Right atrium auricular region (tissue), 2 donors: ENCODE measurements at regions not wholly inside any gene's neighbourhood (a gene's known extent, or its start where the extent isn't known, plus 50 kb on each side); places are given as distances from the start of the nearest gene placed in this dataset.

ENCODE experiments used
- DNase-seq: peaks from one replicate; pipeline ENCODE4 v3.0.0-alpha.2; 2019; ENCODE audit warnings: low spot score
- H3K27ac ChIP-seq, 2 donors: fragments of 200-600 bp; sonication (generic); 1 replicate in 1 of 2; 2 replicates in 1 of 2; pipeline ENCODE4 v1.5.1; 2016 to 2019
- H3K27me3 ChIP-seq, 2 donors: fragments of 200-600 bp; sonication (generic); one replicate each; pipeline versions ENCODE4 v1.5.1 to v1.6.0; 2017 to 2019
- H3K36me3 ChIP-seq: fragments of 200-600 bp; sonication (generic); one replicate; pipeline ENCODE4 v1.5.1; 2016
- H3K4me1 ChIP-seq, 2 donors: fragments of 200-600 bp; sonication (generic); one replicate each; pipeline versions ENCODE4 v1.5.1 to v1.6.0; 2017 to 2019
- H3K4me3 ChIP-seq, 2 donors: fragments of 200-600 bp; sonication (generic); 1 replicate in 1 of 2; 2 replicates in 1 of 2; pipeline ENCODE4 v1.5.1; 2017 to 2019; ENCODE audit warnings: mild to moderate bottlenecking in 1 of 2, moderate library complexity in 1 of 2
- H3K9me3 ChIP-seq, 2 donors: fragments of 200-600 bp; sonication (generic); one replicate each; pipeline ENCODE4 v1.5.1; 2019
- TF ChIP-seq, protein P1 (sequence below), 2 donors: fragments of 200-600 bp; sonication (generic); IDR thresholded peaks; one replicate each; pipeline ENCODE4 v1.5.1; 2019; ENCODE audit warnings: antibody characterized with exemption in 2 of 2

GRCh38 chr3:82685761-82686160, 924.3 kb upstream of the GBE1 start:
- TF ChIP-seq, protein P1, sequence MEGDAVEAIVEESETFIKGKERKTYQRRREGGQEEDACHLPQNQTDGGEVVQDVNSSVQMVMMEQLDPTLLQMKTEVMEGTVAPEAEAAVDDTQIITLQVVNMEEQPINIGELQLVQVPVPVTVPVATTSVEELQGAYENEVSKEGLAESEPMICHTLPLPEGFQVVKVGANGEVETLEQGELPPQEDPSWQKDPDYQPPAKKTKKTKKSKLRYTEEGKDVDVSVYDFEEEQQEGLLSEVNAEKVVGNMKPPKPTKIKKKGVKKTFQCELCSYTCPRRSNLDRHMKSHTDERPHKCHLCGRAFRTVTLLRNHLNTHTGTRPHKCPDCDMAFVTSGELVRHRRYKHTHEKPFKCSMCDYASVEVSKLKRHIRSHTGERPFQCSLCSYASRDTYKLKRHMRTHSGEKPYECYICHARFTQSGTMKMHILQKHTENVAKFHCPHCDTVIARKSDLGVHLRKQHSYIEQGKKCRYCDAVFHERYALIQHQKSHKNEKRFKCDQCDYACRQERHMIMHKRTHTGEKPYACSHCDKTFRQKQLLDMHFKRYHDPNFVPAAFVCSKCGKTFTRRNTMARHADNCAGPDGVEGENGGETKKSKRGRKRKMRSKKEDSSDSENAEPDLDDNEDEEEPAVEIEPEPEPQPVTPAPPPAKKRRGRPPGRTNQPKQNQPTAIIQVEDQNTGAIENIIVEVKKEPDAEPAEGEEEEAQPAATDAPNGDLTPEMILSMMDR (IDR thresholded peaks at IDR 0.05), result no peak
- H3K9me3 ChIP-seq, result no peaks in the 10 kb centered on the region
- no peak overlapping the region for H3K4me3 ChIP-seq
- H3K27ac ChIP-seq, result no peak overlapping the region
- DNase-seq, result no peak
- H3K36me3 ChIP-seq, result no peaks in the 10 kb centered on the region
- H3K27me3 ChIP-seq, result no peaks in the 10 kb centered on the region
- H3K4me1 ChIP-seq, result no peaks in the 10 kb centered on the region

- TF ChIP-seq, protein P1 (IDR thresholded peaks at IDR 0.05), result no peak
- H3K27me3 ChIP-seq, result no peaks in the 10 kb centered on the region
- no peaks in the 10 kb centered on the region for H3K36me3 ChIP-seq
- DNase-seq, result no peak
- H3K9me3 ChIP-seq, result no peaks in the 10 kb centered on the region
- no peak overlapping the region for H3K4me3 ChIP-seq
- no peaks in the 10 kb centered on the region for H3K4me1 ChIP-seq
- no peak overlapping the region for H3K27ac ChIP-seq
Observed at GRCh38 chr3:82676356-82677026, 915.0 kb upstream of the GBE1 start.

DNA sequence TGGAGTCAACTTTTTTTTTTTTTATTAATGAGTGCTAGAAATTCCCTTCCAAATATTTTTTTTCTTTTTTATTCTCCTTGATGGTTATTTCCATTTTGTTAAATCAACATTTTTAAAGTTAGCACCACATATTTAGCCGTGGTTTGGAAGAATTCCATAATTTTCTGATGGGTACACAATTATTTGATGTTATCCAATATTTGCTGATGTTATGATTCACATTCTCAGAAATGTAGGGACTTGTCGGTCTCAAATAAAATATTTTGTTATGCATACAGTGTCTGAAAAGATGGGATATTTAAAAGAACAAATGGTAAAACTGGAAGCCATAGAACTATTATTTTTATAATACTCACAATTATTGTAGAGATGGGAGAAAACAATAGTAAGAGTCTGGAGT, 911.5 kb upstream of the GBE1 start:
- no peak overlapping the region for H3K27ac ChIP-seq
- no peaks in the 10 kb centered on the region for H3K4me1 ChIP-seq
- no peaks in the 10 kb centered on the region for H3K27me3 ChIP-seq
- TF ChIP-seq, protein P1 (IDR thresholded peaks at IDR 0.05), result no peak
- H3K9me3 ChIP-seq, result no peaks in the 10 kb centered on the region
- H3K36me3 ChIP-seq, result no peaks in the 10 kb centered on the region
- DNase-seq, result no peak
- no peak overlapping the region for H3K4me3 ChIP-seq

- H3K27me3 ChIP-seq, result no peaks in the 10 kb centered on the region
- H3K9me3 ChIP-seq, result no peaks in the 10 kb centered on the region
- no peak for DNase-seq
- H3K36me3 ChIP-seq, result no peaks in the 10 kb centered on the region
- H3K27ac ChIP-seq, result no peak overlapping the region
- no peak overlapping the region for H3K4me3 ChIP-seq
- H3K4me1 ChIP-seq, result no peaks in the 10 kb centered on the region
- TF ChIP-seq, protein P1 (IDR thresholded peaks at IDR 0.05), result no peak
Observed at GRCh38 chr3:82671466-82671865, 910.0 kb upstream of the GBE1 start.

DNA sequence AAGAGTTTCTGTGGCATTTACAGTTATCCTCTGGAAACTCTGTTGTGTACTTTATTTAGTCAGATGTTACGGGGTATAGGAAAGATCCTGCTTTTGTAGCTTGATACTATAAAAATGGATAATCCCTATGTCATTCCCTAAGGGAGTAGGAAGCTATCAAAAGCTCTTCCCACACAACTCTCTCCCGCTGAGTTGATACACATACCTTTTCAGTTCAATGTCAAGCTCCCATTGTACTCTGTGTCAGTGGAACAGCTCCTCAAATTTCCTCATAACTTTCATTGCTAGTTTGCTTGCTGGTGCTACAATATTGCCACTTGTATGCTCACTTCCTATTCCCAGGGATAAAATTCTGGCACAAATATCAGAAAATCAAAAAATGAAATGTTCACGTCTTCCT, 893.3 kb upstream of the GBE1 start:
- TF ChIP-seq, protein P1 (IDR thresholded peaks at IDR 0.05), result no peak
- H3K4me1 ChIP-seq, result no peaks in the 10 kb centered on the region
- no peak overlapping the region for H3K27ac ChIP-seq
- no peak for DNase-seq
- no peaks in the 10 kb centered on the region for H3K9me3 ChIP-seq
- H3K36me3 ChIP-seq, result no peaks in the 10 kb centered on the region
- no peak overlapping the region for H3K4me3 ChIP-seq
- no peaks in the 10 kb centered on the region for H3K27me3 ChIP-seq

GRCh38 chr3:82643948-82644347, 882.5 kb upstream of the GBE1 start:
- Histone ChIP-seq H3K27me3 (no peaks in the 10 kb centered on the region), H3K27ac (no peak overlapping the region), H3K9me3 (no peaks in the 10 kb centered on the region), H3K36me3 (no peaks in the 10 kb centered on the region), H3K4me3 (no peak overlapping the region), H3K4me1 (no peaks in the 10 kb centered on the region)
- TF ChIP-seq, protein P1 (IDR thresholded peaks at IDR 0.05), result no peak
- no peak for DNase-seq
